HCT116 (cell line): ENCODE measurements at regions not wholly inside any gene's neighbourhood (a gene's known extent, or its start where the extent isn't known, plus 50 kb on each side); places are given as distances from the start of the nearest gene placed in this dataset.

Experiments
- ATAC-seq: fragments of 200-7000 bp; cut with Tn5 transposase; 2 replicates; pipeline ENCODE4 v1.9.1; 2020; ENCODE audit warnings: mild to moderate bottlenecking, moderate library complexity
- BruUV-seq: library from RNA; stranded (reverse); fragments of 400-500 nt; replicated peaks from 2 replicates; lab custom pipeline; 2021; lab: Mats Ljungman, UMichigan
- CTCF ChIA-PET: fragments of 300-600 bp; sonication (Branson Sonifier 250); formaldehyde crosslinking; loops from one replicate; lab custom pipeline; 2021; ENCODE audit warnings: antibody characterized with exemption; lab: Charles Lee
- POLR2A ChIA-PET: fragments of 300-600, 350-600 bp; sonication (Branson Sonifier 250); formaldehyde crosslinking; loops from one replicate; lab custom pipeline; 2021; ENCODE audit warnings: antibody characterized with exemption; lab: Charles Lee
- RAD21 ChIA-PET, 2 experiments: fragments of 300-600 bp; sonication (Branson Sonifier 250); formaldehyde crosslinking; loops; one replicate each; lab custom pipeline; 2023; ENCODE audit warnings: low total read pairs in 2 of 2; ENCODE audit not compliant: uncharacterized antibody in 2 of 2, unreplicated experiment in 2 of 2, low non-redundant PET in 1 of 2; lab: Charles Lee
- DNase-seq: peaks from one replicate; pipeline ENCODE4 v3.0.0-alpha.2; 2010; ENCODE audit warnings: low read depth, low spot score
- H2AFZ ChIP-seq: fragments of 200-600 bp; shearing (Covaris generic), sonication (generic); 2 replicates; pipeline ENCODE4 v1.6.1; 2017; ENCODE audit warnings: low read depth, mixed run types, mixed read lengths, antibody characterized with exemption, low read length; ENCODE audit not compliant: poor library complexity, severe bottlenecking
- H3K27ac ChIP-seq: 2 replicates; pipeline ENCODE4 v1.5.1; 2012; ENCODE audit warnings: low read depth, low read length
- H3K27me3 ChIP-seq: fragments of 200-600 bp; sonication (generic); 2 replicates; pipeline ENCODE4 v1.6.1; 2016; ENCODE audit warnings: mixed run types, low read length, mixed read lengths; ENCODE audit not compliant: insufficient read depth
- H3K36me3 ChIP-seq, 2 experiments: fragments of 200-500 bp in 1 of 2; fragments of 200-600 bp in 1 of 2; sonication (Bioruptor generic) in 1 of 2; sonication (generic) in 1 of 2; 2 replicates each; pipeline versions ENCODE4 v1.5.1 to v1.6.1; 2014 to 2016; ENCODE audit warnings: low read length in 2 of 2, inconsistent platforms in 1 of 2, mixed read lengths in 1 of 2, mixed run types in 1 of 2; ENCODE audit not compliant: insufficient read depth in 2 of 2, control insufficient read depth in 1 of 2
- H3K4me1 ChIP-seq, 2 experiments: fragments of 200-600 bp in 1 of 2; sonication (generic) in 1 of 2; 2 replicates each; pipeline versions ENCODE4 v1.5.1 to v1.6.1; 2012 to 2017; ENCODE audit warnings: low read length in 2 of 2, inconsistent platforms in 1 of 2, mild to moderate bottlenecking in 1 of 2, mixed read lengths in 1 of 2, mixed run types in 1 of 2, moderate library complexity in 1 of 2; ENCODE audit not compliant: insufficient read depth in 2 of 2, control insufficient read depth in 1 of 2
- H3K4me2 ChIP-seq: fragments of 200-600 bp; sonication (generic); 2 replicates; pipeline ENCODE4 v1.6.1; 2017; ENCODE audit warnings: mixed run types, low read length, mixed read lengths
- H3K4me3 ChIP-seq, 2 experiments: fragments of 200-600 bp in 1 of 2; sonication (generic) in 1 of 2; replicated peaks in 1 of 2; 2 replicates each; pipeline ENCODE4 v1.5.1; 2011 to 2016; ENCODE audit warnings: low read length in 2 of 2, control low read depth in 1 of 2, low read depth in 1 of 2, mild to moderate bottlenecking in 1 of 2, mixed read lengths in 1 of 2, mixed run types in 1 of 2
- H3K79me2 ChIP-seq: fragments of 200-600 bp; sonication (generic); 2 replicates; pipeline ENCODE4 v1.6.1; 2017; ENCODE audit warnings: mild to moderate bottlenecking, mixed run types, low read length, moderate library complexity, mixed read lengths; ENCODE audit not compliant: insufficient read depth
- H3K9ac ChIP-seq: fragments of 200-600 bp; sonication (generic); 2 replicates; pipeline ENCODE4 v1.6.1; 2016; ENCODE audit warnings: low read length, mixed read lengths
- H3K9me2 ChIP-seq: fragments of 200-600 bp; sonication (generic), shearing (Covaris generic); 2 replicates; pipeline ENCODE4 v1.6.1; 2017; ENCODE audit warnings: mixed run types, mild to moderate bottlenecking, moderate library complexity; ENCODE audit not compliant: insufficient read depth
- H3K9me3 ChIP-seq, 2 experiments: fragments of 200-500 bp in 1 of 2; fragments of 200-600 bp in 1 of 2; sonication (Bioruptor generic) in 1 of 2; sonication (generic) in 1 of 2; 2 replicates each; pipeline ENCODE4 v1.6.1; 2014 to 2017; ENCODE audit warnings: low read length in 2 of 2, mixed read lengths in 2 of 2, inconsistent platforms in 1 of 2, low read depth in 1 of 2, mild to moderate bottlenecking in 1 of 2, mixed run types in 1 of 2, moderate library complexity in 1 of 2; ENCODE audit not compliant: control insufficient read depth in 1 of 2, insufficient read depth in 1 of 2
- H4K20me1 ChIP-seq: fragments of 200-600 bp; sonication (generic), shearing (Covaris generic); 2 replicates; pipeline ENCODE4 v1.6.1; 2017; ENCODE audit warnings: mixed run types, mild to moderate bottlenecking, moderate library complexity; ENCODE audit not compliant: insufficient read depth
- ATF3 ChIP-seq: IDR thresholded peaks from 2 replicates; pipeline ENCODE4 v1.6.1; 2012
- CEBPB ChIP-seq: IDR thresholded peaks from 2 replicates; pipeline ENCODE4 v1.6.1; 2012; ENCODE audit warnings: low read depth
- EGR1 ChIP-seq: IDR thresholded peaks from 2 replicates; pipeline ENCODE4 v1.6.1; 2012; ENCODE audit warnings: low read depth
- ELF1 ChIP-seq: IDR thresholded peaks from 2 replicates; pipeline ENCODE4 v1.6.1; 2012; ENCODE audit warnings: low read depth, borderline replicate concordance
- EZH2phosphoT487 ChIP-seq: fragments of 200-600 bp; IDR thresholded peaks from 2 replicates; pipeline ENCODE4 v1.6.1; 2018; ENCODE audit warnings: antibody characterized with exemption, borderline replicate concordance
- FOSL1 ChIP-seq: IDR thresholded peaks from 2 replicates; pipeline ENCODE4 v1.6.1; 2012; ENCODE audit warnings: low read depth
- JUND ChIP-seq: IDR thresholded peaks from 2 replicates; pipeline ENCODE4 v1.6.1; 2012
- POLR2A ChIP-seq: IDR thresholded peaks from 2 replicates; pipeline ENCODE4 v1.7.0; 2011; ENCODE audit warnings: borderline replicate concordance; ENCODE audit not compliant: insufficient read depth, insufficient read length; ENCODE audit errors: extremely low read depth
- RAD21 ChIP-seq: IDR thresholded peaks from 2 replicates; pipeline ENCODE4 v1.6.1; 2012; ENCODE audit warnings: low read depth, mild to moderate bottlenecking
- REST ChIP-seq: IDR thresholded peaks from 2 replicates; pipeline ENCODE4 v1.6.1; 2012; ENCODE audit warnings: low read depth
- SIN3A ChIP-seq: IDR thresholded peaks from 2 replicates; pipeline ENCODE4 v1.6.1; 2012; ENCODE audit warnings: low read depth
- SP1 ChIP-seq: IDR thresholded peaks from 2 replicates; pipeline ENCODE4 v1.6.1; 2012; ENCODE audit warnings: low read depth
- SRF ChIP-seq: IDR thresholded peaks from 2 replicates; pipeline ENCODE4 v1.6.1; 2012; ENCODE audit warnings: low read depth
- TCF7L2 ChIP-seq: IDR thresholded peaks from 2 replicates; pipeline ENCODE4 v1.7.0; 2011; ENCODE audit warnings: borderline replicate concordance, inconsistent platforms; ENCODE audit not compliant: insufficient read depth, insufficient read length; ENCODE audit errors: extremely low read depth
- YY1 ChIP-seq: IDR thresholded peaks from 2 replicates; pipeline ENCODE4 v1.6.1; 2011; ENCODE audit warnings: low read length, low read depth, moderate library complexity, mild to moderate bottlenecking; ENCODE audit not compliant: insufficient replicate concordance; ENCODE audit errors: extremely low read depth
- ZFX ChIP-seq: fragments of 450-650 bp; IDR thresholded peaks from 2 replicates; pipeline ENCODE4 v1.6.1; 2017
- ZNF274 ChIP-seq: fragments of 200-500 bp; sonication (Bioruptor generic); IDR thresholded peaks from 2 replicates; pipeline ENCODE4 v1.6.1; 2014; ENCODE audit warnings: mild to moderate bottlenecking, low read depth, low read length, inconsistent platforms
- intact Hi-C: fragments of 100-400 bp; cut with micrococcal nuclease; formaldehyde crosslinking; loops from 2 replicates; pipeline ENCODE4 v1.10.0; 2022
- TF ChIP-seq, protein P1 (sequence below): IDR thresholded peaks from 2 replicates; pipeline ENCODE4 v1.6.1; 2011; ENCODE audit warnings: mild to moderate bottlenecking, low read length, moderate library complexity; ENCODE audit not compliant: insufficient replicate concordance; ENCODE audit errors: extremely low read depth

DNA sequence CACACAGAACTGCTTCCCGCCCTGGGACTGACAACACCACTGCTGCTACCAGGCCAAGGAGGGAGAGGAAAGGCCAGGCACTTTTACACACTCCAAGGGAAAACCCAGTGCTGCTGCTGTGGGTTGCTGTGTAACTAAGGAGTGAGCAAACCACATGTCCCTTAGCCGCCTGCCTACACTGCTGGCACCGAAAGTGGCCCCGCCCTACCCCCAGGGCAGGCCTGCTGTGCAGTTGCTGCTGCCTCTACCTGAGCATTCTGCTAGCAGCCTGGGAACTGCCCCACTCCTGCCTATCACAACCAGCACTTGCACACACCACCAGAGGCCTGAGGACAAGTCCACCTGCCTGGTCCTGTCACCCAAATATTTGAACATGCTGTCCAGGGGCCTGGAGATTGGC is 740.9 kb downstream of the DTWD2 start:
- RAD21 ChIA-PET = no interaction called here
- H2AFZ ChIP-seq = no peak overlapping the region
- H3K27ac ChIP-seq = no peak overlapping the region
- no peaks in the 10 kb centered on the region for H3K36me3 ChIP-seq
- no peaks in the 10 kb centered on the region for H3K27me3 ChIP-seq
- POLR2A ChIA-PET = no interaction called here
- H3K79me2 ChIP-seq = no peaks in the 10 kb centered on the region
- no peaks in the 10 kb centered on the region for H3K9me2 ChIP-seq
- peaks cover 0 to 5% of the 10 kb centered on the region in 2 experiments; a peak in 1 of 4 replicates for H3K9me3 ChIP-seq
- no peak for DNase-seq
- TF ChIP-seq, protein P1, sequence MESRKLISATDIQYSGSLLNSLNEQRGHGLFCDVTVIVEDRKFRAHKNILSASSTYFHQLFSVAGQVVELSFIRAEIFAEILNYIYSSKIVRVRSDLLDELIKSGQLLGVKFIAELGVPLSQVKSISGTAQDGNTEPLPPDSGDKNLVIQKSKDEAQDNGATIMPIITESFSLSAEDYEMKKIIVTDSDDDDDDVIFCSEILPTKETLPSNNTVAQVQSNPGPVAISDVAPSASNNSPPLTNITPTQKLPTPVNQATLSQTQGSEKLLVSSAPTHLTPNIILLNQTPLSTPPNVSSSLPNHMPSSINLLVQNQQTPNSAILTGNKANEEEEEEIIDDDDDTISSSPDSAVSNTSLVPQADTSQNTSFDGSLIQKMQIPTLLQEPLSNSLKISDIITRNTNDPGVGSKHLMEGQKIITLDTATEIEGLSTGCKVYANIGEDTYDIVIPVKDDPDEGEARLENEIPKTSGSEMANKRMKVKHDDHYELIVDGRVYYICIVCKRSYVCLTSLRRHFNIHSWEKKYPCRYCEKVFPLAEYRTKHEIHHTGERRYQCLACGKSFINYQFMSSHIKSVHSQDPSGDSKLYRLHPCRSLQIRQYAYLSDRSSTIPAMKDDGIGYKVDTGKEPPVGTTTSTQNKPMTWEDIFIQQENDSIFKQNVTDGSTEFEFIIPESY = no peak
- no peak for TF ChIP-seq ATF3
- TF ChIP-seq REST = no peak
- no peak for TF ChIP-seq SRF
- TF ChIP-seq CEBPB = no peak
- TF ChIP-seq SIN3A = no peak
- TF ChIP-seq FOSL1 = no peak
- no peak for TF ChIP-seq JUND
- no peak for TF ChIP-seq POLR2A
- no peak for TF ChIP-seq EGR1
- no peak for TF ChIP-seq EZH2phosphoT487
- TF ChIP-seq TCF7L2 = no peak
- no peak for TF ChIP-seq SP1
- TF ChIP-seq ZNF274 = no peak
- no peak for TF ChIP-seq YY1
- no peak for TF ChIP-seq ZFX
- TF ChIP-seq RAD21 = no peak
- no peak for TF ChIP-seq ELF1
- H3K4me2 ChIP-seq = no peak overlapping the region
- no peaks in the 10 kb centered on the region for H4K20me1 ChIP-seq
- no peak overlapping the region for H3K4me3 ChIP-seq
- intact Hi-C loops = no loop called here
- no peak for ATAC-seq
- no TSS peak for BruUV-seq
- no peaks in the 10 kb centered on the region for H3K4me1 ChIP-seq
- CTCF ChIA-PET = no interaction called here
- H3K9ac ChIP-seq = no peak overlapping the region
